DND-41 (cell line): ENCODE measurements at regions not wholly inside any gene's neighbourhood (a gene's known extent, or its start where the extent isn't known, plus 50 kb on each side); places are given as distances from the start of the nearest gene placed in this dataset.

Source experiments
- ATAC-seq: fragments of 200-7000 bp; cut with Tn5 transposase; 3 replicates; pipeline ENCODE4 v1.9.1; 2021; ENCODE audit warnings: low read depth; ENCODE audit not compliant: insufficient read depth
- DNase-seq: peaks from one replicate; pipeline ENCODE4 v3.0.0-alpha.2; 2020
- H2AFZ ChIP-seq: 2 replicates; pipeline ENCODE4 v1.6.0; 2012; ENCODE audit warnings: low read depth, low read length
- H3K27ac ChIP-seq: 2 replicates; pipeline ENCODE4 v1.5.1; 2012; ENCODE audit warnings: low read length, inconsistent platforms
- H3K27me3 ChIP-seq: fragments of 200-600 bp; sonication (generic); 2 replicates; pipeline ENCODE4 v1.6.0; 2012; ENCODE audit warnings: low read length, mild to moderate bottlenecking, inconsistent platforms; ENCODE audit not compliant: insufficient read depth, poor library complexity
- H3K36me3 ChIP-seq: 2 replicates; pipeline ENCODE4 v1.5.1; 2012; ENCODE audit warnings: low read length, inconsistent platforms; ENCODE audit not compliant: insufficient read depth
- H3K4me1 ChIP-seq: 2 replicates; pipeline ENCODE4 v1.5.1; 2012; ENCODE audit warnings: mild to moderate bottlenecking, low read length; ENCODE audit not compliant: insufficient read depth
- H3K4me2 ChIP-seq: 2 replicates; pipeline ENCODE4 v1.6.0; 2012; ENCODE audit warnings: mild to moderate bottlenecking, moderate library complexity, low read length, inconsistent platforms; ENCODE audit not compliant: insufficient read depth
- H3K4me3 ChIP-seq, 2 experiments: fragments of 200-600 bp in 1 of 2; shearing (Covaris generic) in 1 of 2; 2 replicates each; pipeline ENCODE4 v1.5.1; 2012 to 2016; ENCODE audit warnings: inconsistent platforms in 2 of 2, low read length in 2 of 2, mild to moderate bottlenecking in 2 of 2, low read depth in 1 of 2, moderate library complexity in 1 of 2
- H3K79me2 ChIP-seq: 2 replicates; pipeline ENCODE4 v1.6.0; 2012; ENCODE audit warnings: low read length, inconsistent platforms; ENCODE audit not compliant: insufficient read depth
- H3K9ac ChIP-seq: 2 replicates; pipeline ENCODE4 v1.6.0; 2012; ENCODE audit warnings: low read depth, mild to moderate bottlenecking, inconsistent platforms, low read length, moderate library complexity
- H3K9me3 ChIP-seq: 2 replicates; pipeline ENCODE4 v1.5.1; 2012; ENCODE audit warnings: low read length, moderate library complexity, mild to moderate bottlenecking, inconsistent platforms; ENCODE audit not compliant: insufficient read depth, severe bottlenecking
- H4K20me1 ChIP-seq: 2 replicates; pipeline ENCODE4 v1.6.0; 2012; ENCODE audit warnings: low read length; ENCODE audit not compliant: insufficient read depth
- CTCF ChIP-seq: IDR thresholded peaks from 2 replicates; pipeline ENCODE4 v1.5.1; 2012; ENCODE audit warnings: borderline replicate concordance, low read length, moderate library complexity, mild to moderate bottlenecking; ENCODE audit not compliant: poor library complexity, severe bottlenecking; ENCODE audit errors: extremely low read depth
- EZH2 ChIP-seq: IDR thresholded peaks from 3 replicates; pipeline ENCODE4 v1.6.1; 2012; ENCODE audit warnings: borderline replicate concordance, low read depth, mild to moderate bottlenecking, moderate library complexity, low read length, inconsistent platforms; ENCODE audit not compliant: severe bottlenecking

- TF ChIP-seq EZH2 = no peak
- no peak for TF ChIP-seq CTCF
- Histone ChIP-seq H3K4me1 (no peaks in the 10 kb centered on the region), H2AFZ (no peak overlapping the region), H3K27ac (no peak overlapping the region), H3K4me2 (no peak overlapping the region), H3K79me2 (no peaks in the 10 kb centered on the region), H4K20me1 (no peaks in the 10 kb centered on the region), H3K9ac (no peak overlapping the region), H3K36me3 (no peaks in the 10 kb centered on the region), H3K9me3 (no peaks in the 10 kb centered on the region), H3K4me3 (no peak overlapping the region), H3K27me3 (no peaks in the 10 kb centered on the region)
- ATAC-seq = no peak
- no peak for DNase-seq
Measured at GRCh38 chr9:90175257-90175656, 467.4 kb downstream of the DIRAS2 start.

- Histone ChIP-seq H3K79me2 (no peaks in the 10 kb centered on the region), H3K27me3 (no peaks in the 10 kb centered on the region), H3K27ac (no peak overlapping the region), H3K9ac (no peak overlapping the region), H3K4me3 (no peak overlapping the region), H3K4me2 (no peak overlapping the region), H2AFZ (no peak overlapping the region), H3K36me3 (no peaks in the 10 kb centered on the region), H4K20me1 (no peaks in the 10 kb centered on the region), H3K9me3 (no peaks in the 10 kb centered on the region), H3K4me1 (no peaks in the 10 kb centered on the region)
- DNase-seq (no peak), ATAC-seq (no peak)
- no peak for TF ChIP-seq CTCF
- TF ChIP-seq EZH2 = no peak
Measured at GRCh38 chr9:90175865-90176264, 466.8 kb downstream of the DIRAS2 start.

GRCh38 chr9:90176901-90177300 is 465.7 kb downstream of the DIRAS2 start:
- H3K4me1 ChIP-seq = no peaks in the 10 kb centered on the region
- H3K4me3 ChIP-seq = no peak overlapping the region
- no peak for TF ChIP-seq CTCF
- TF ChIP-seq EZH2 = no peak
- ATAC-seq (no peak), DNase-seq (no peak)
- no peaks in the 10 kb centered on the region for H4K20me1 ChIP-seq
- H3K9me3 ChIP-seq = no peaks in the 10 kb centered on the region
- no peaks in the 10 kb centered on the region for H3K79me2 ChIP-seq
- H3K27me3 ChIP-seq = no peaks in the 10 kb centered on the region
- H3K36me3 ChIP-seq = no peaks in the 10 kb centered on the region
- H3K4me2 ChIP-seq = no peak overlapping the region
- H2AFZ ChIP-seq = no peak overlapping the region
- no peak overlapping the region for H3K9ac ChIP-seq
- no peak overlapping the region for H3K27ac ChIP-seq

- H3K79me2 ChIP-seq = no peaks in the 10 kb centered on the region
- no peak overlapping the region for H3K4me2 ChIP-seq
- H3K9ac ChIP-seq = no peak overlapping the region
- no peaks in the 10 kb centered on the region for H4K20me1 ChIP-seq
- H3K27ac ChIP-seq = no peak overlapping the region
- H3K9me3 ChIP-seq = no peaks in the 10 kb centered on the region
- ATAC-seq (no peak), DNase-seq (no peak)
- no peaks in the 10 kb centered on the region for H3K36me3 ChIP-seq
- no peak overlapping the region for H2AFZ ChIP-seq
- H3K4me1 ChIP-seq = no peaks in the 10 kb centered on the region
- H3K27me3 ChIP-seq = no peaks in the 10 kb centered on the region
- no peak for TF ChIP-seq EZH2
- no peak for TF ChIP-seq CTCF
- H3K4me3 ChIP-seq = no peak overlapping the region
Measured at GRCh38 chr9:90180381-90180780, 462.2 kb downstream of the DIRAS2 start.
